PC-9 (cell line): ENCODE measurements at regions not wholly inside any gene's neighbourhood (a gene's known extent, or its start where the extent isn't known, plus 50 kb on each side); places are given as distances from the start of the nearest gene placed in this dataset.

ENCODE experiments used
- EZH2 ChIP-seq: fragments of 200-600 bp; sonication (generic); IDR thresholded peaks from 2 replicates; pipeline ENCODE4 v1.8.0; 2017; ENCODE audit warnings: antibody characterized with exemption, low read depth
- TF ChIP-seq, protein P1 (sequence below): fragments of 200-600 bp; sonication (generic); conservative IDR thresholded peaks from 2 replicates; pipeline ENCODE4 v1.6.1; 2017; ENCODE audit warnings: mixed run types, antibody characterized with exemption, mild to moderate bottlenecking, moderate library complexity

DNA sequence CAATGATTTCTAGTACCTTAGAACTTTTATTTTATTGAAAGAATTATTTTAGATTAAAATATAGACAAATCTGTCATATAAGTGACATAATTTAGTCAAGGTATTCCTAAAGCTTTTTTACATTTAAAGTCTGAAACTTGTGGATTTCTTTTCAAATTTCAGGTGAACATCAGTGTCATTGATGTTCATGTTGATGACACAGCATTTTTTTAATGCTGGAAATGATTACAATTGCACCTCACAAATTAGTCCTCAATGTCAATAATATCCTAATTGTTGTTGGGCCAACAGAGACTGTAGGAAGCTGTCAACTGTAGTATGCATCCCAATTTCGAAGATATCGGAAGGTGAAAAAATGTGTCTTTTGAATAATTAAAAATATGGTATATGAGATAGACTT, 214.4 kb upstream of the ARL4C start:
- TF ChIP-seq, protein P1, sequence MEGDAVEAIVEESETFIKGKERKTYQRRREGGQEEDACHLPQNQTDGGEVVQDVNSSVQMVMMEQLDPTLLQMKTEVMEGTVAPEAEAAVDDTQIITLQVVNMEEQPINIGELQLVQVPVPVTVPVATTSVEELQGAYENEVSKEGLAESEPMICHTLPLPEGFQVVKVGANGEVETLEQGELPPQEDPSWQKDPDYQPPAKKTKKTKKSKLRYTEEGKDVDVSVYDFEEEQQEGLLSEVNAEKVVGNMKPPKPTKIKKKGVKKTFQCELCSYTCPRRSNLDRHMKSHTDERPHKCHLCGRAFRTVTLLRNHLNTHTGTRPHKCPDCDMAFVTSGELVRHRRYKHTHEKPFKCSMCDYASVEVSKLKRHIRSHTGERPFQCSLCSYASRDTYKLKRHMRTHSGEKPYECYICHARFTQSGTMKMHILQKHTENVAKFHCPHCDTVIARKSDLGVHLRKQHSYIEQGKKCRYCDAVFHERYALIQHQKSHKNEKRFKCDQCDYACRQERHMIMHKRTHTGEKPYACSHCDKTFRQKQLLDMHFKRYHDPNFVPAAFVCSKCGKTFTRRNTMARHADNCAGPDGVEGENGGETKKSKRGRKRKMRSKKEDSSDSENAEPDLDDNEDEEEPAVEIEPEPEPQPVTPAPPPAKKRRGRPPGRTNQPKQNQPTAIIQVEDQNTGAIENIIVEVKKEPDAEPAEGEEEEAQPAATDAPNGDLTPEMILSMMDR, result no peak
- TF ChIP-seq EZH2, result no peak
